T-helper 2 cell treated with Interferon-gamma antibody and Interleukin-4, amounts not matched to agents 100 ng/mL and 5 ng/mL, for 36 hours (primary cell): ENCODE measurements at regions not wholly inside any gene's neighbourhood (a gene's known extent, or its start where the extent isn't known, plus 50 kb on each side); places are given as distances from the start of the nearest gene placed in this dataset.

Source experiments
- intact Hi-C: fragments of 100-400 bp; cut with micrococcal nuclease; formaldehyde crosslinking; loops from one replicate; pipeline ENCODE4 v1.15.1; 2023

- intact Hi-C loops, result no loop called here
Measured at GRCh38 chr2:239693761-239694415, 293.1 kb upstream of the HDAC4 start.

GRCh38 chr2:239693330-239693729 is 292.5 kb upstream of the HDAC4 start:
- intact Hi-C loops, result no loop called here

GRCh38 chr2:239692919-239693318 is 292.1 kb upstream of the HDAC4 start:
- intact Hi-C loops, result no loop called here

GRCh38 chr2:239692362-239692851 is 291.6 kb upstream of the HDAC4 start:
- intact Hi-C loops, result no loop called here

- intact Hi-C loops, result no loop called here
Measured at GRCh38 chr2:239691720-239692119, 290.9 kb upstream of the HDAC4 start.

GRCh38 chr2:239690651-239691631 is 290.1 kb upstream of the HDAC4 start:
- intact Hi-C loops, result no loop called here

- intact Hi-C loops, result no loop called here
Measured at GRCh38 chr2:239689985-239690384, 289.2 kb upstream of the HDAC4 start.

GRCh38 chr2:239689410-239689809 is 288.6 kb upstream of the HDAC4 start:
- intact Hi-C loops, result no loop called here

GRCh38 chr2:239688840-239689239 is 288.0 kb upstream of the HDAC4 start:
- intact Hi-C loops, result no loop called here

GRCh38 chr2:239688122-239688681 is 287.4 kb upstream of the HDAC4 start:
- intact Hi-C loops, result no loop called here

- intact Hi-C loops, result no loop called here
Measured at GRCh38 chr2:239687441-239687840, 286.6 kb upstream of the HDAC4 start.

- intact Hi-C loops, result no loop called here
Measured at GRCh38 chr2:239685965-239686364, 285.1 kb upstream of the HDAC4 start.

GRCh38 chr2:239685556-239685955 is 284.7 kb upstream of the HDAC4 start:
- intact Hi-C loops, result no loop called here

- intact Hi-C loops, result no loop called here
Measured at GRCh38 chr2:239684996-239685395, 284.2 kb upstream of the HDAC4 start.

- intact Hi-C loops, result no loop called here
Measured at GRCh38 chr2:239684271-239684810, 283.5 kb upstream of the HDAC4 start.

GRCh38 chr2:239682518-239682917 is 281.7 kb upstream of the HDAC4 start:
- intact Hi-C loops, result no loop called here

- intact Hi-C loops, result no loop called here
Measured at GRCh38 chr2:239679755-239680154, 278.9 kb upstream of the HDAC4 start.

GRCh38 chr2:239678666-239679296 is 278.0 kb upstream of the HDAC4 start:
- intact Hi-C loops, result no loop called here

GRCh38 chr2:239678186-239678490 is 277.3 kb upstream of the HDAC4 start:
- intact Hi-C loops, result no loop called here

- intact Hi-C loops, result no loop called here
Measured at GRCh38 chr2:239677453-239678185, 276.8 kb upstream of the HDAC4 start.
